ENCODE measurements at regions not wholly inside any gene's neighbourhood (a gene's known extent, or its start where the extent isn't known, plus 50 kb on each side); places are given as distances from the start of the nearest gene placed in this dataset.

- H3K27me3 Mint-ChIP-seq (ENCODE audit: insufficient read depth, unreplicated experiment), result no peaks in the 10 kb centered on the region
- ChIA-PET POLR2A (no interaction called here), CTCF (no interaction called here)
- no TSS peak for BruUV-seq (replicated peaks)
- H3K4me1 Mint-ChIP-seq (ENCODE audit: insufficient read depth, unreplicated experiment), result no peaks in the 10 kb centered on the region
- intact Hi-C loops (cut with micrococcal nuclease), result no loop called here
- no peaks in the 10 kb centered on the region for H3K36me3 Mint-ChIP-seq (ENCODE audit: insufficient read depth, unreplicated experiment)
- no peaks in the 10 kb centered on the region for H3K9me3 Mint-ChIP-seq (ENCODE audit: unreplicated experiment)
- H3K4me3 Mint-ChIP-seq (ENCODE audit: unreplicated experiment), result no peak overlapping the region
- no peak overlapping the region for H3K27ac Mint-ChIP-seq (ENCODE audit: low read depth, unreplicated experiment)
- no peak for DNase-seq (ENCODE audit: unreplicated experiment)
- no peak for TF ChIP-seq CTCF (IDR thresholded peaks at IDR 0.05; ENCODE audit: unreplicated experiment)
Observed at GRCh38 chr13:74646091-74646490, 511.9 kb upstream of the KLF12 start.

GRCh38 chr13:74645586-74645985, 511.4 kb upstream of the KLF12 start:
- intact Hi-C loops (cut with micrococcal nuclease), result no loop called here
- no TSS peak for BruUV-seq (replicated peaks)
- ChIA-PET CTCF (no interaction called here), POLR2A (no interaction called here)
- H3K4me3 Mint-ChIP-seq (ENCODE audit: unreplicated experiment), result no peak overlapping the region
- no peaks in the 10 kb centered on the region for H3K9me3 Mint-ChIP-seq (ENCODE audit: unreplicated experiment)
- no peak overlapping the region for H3K27ac Mint-ChIP-seq (ENCODE audit: low read depth, unreplicated experiment)
- H3K4me1 Mint-ChIP-seq (ENCODE audit: insufficient read depth, unreplicated experiment), result no peaks in the 10 kb centered on the region
- H3K27me3 Mint-ChIP-seq (ENCODE audit: insufficient read depth, unreplicated experiment), result no peaks in the 10 kb centered on the region
- H3K36me3 Mint-ChIP-seq (ENCODE audit: insufficient read depth, unreplicated experiment), result no peaks in the 10 kb centered on the region
- no peak for DNase-seq (ENCODE audit: unreplicated experiment)
- TF ChIP-seq CTCF (IDR thresholded peaks at IDR 0.05; ENCODE audit: unreplicated experiment), result no peak

- intact Hi-C loops (cut with micrococcal nuclease), result no loop called here
- Mint-ChIP-seq H3K4me3 (ENCODE audit: unreplicated experiment) (no peak overlapping the region), H3K27me3 (ENCODE audit: insufficient read depth, unreplicated experiment) (no peaks in the 10 kb centered on the region), H3K36me3 (ENCODE audit: insufficient read depth, unreplicated experiment) (no peaks in the 10 kb centered on the region), H3K4me1 (ENCODE audit: insufficient read depth, unreplicated experiment) (no peaks in the 10 kb centered on the region), H3K9me3 (ENCODE audit: unreplicated experiment) (no peaks in the 10 kb centered on the region), H3K27ac (ENCODE audit: low read depth, unreplicated experiment) (no peak overlapping the region)
- TF ChIP-seq CTCF (IDR thresholded peaks at IDR 0.05; ENCODE audit: unreplicated experiment), result no peak
- no TSS peak for BruUV-seq (replicated peaks)
- no peak for DNase-seq (ENCODE audit: unreplicated experiment)
- ChIA-PET POLR2A (no interaction called here), CTCF (interaction anchor here (1.3 kb wide), 1 partner anchor 11 kb away, joined by 4 read pairs; no protein-coding TSS in a partner anchor)
Observed at GRCh38 chr13:74644229-74644628, 510.0 kb upstream of the KLF12 start.

GRCh38 chr13:74641586-74641985, 507.4 kb upstream of the KLF12 start:
- H3K27me3 Mint-ChIP-seq (ENCODE audit: insufficient read depth, unreplicated experiment), result no peaks in the 10 kb centered on the region
- DNase-seq (ENCODE audit: unreplicated experiment), result no peak
- ChIA-PET POLR2A (no interaction called here), CTCF (interaction anchor here (0.6 kb wide), 1 partner anchor 607 kb away, joined by 3 read pairs; no protein-coding TSS in a partner anchor)
- H3K36me3 Mint-ChIP-seq (ENCODE audit: insufficient read depth, unreplicated experiment), result no peaks in the 10 kb centered on the region
- H3K9me3 Mint-ChIP-seq (ENCODE audit: unreplicated experiment), result no peaks in the 10 kb centered on the region
- no TSS peak for BruUV-seq (replicated peaks)
- no peak overlapping the region for H3K4me3 Mint-ChIP-seq (ENCODE audit: unreplicated experiment)
- intact Hi-C loops (cut with micrococcal nuclease), result no loop called here
- H3K27ac Mint-ChIP-seq (ENCODE audit: low read depth, unreplicated experiment), result no peak overlapping the region
- no peaks in the 10 kb centered on the region for H3K4me1 Mint-ChIP-seq (ENCODE audit: insufficient read depth, unreplicated experiment)
- no peak for TF ChIP-seq CTCF (IDR thresholded peaks at IDR 0.05; ENCODE audit: unreplicated experiment)
